ENCODE measurements at regions not wholly inside any gene's neighbourhood (a gene's known extent, or its start where the extent isn't known, plus 50 kb on each side); places are given as distances from the start of the nearest gene placed in this dataset.

GRCh38 chr2:234178330-234179030, 128.0 kb downstream of the SPP2 start:
- TF ChIP-seq, protein P1, sequence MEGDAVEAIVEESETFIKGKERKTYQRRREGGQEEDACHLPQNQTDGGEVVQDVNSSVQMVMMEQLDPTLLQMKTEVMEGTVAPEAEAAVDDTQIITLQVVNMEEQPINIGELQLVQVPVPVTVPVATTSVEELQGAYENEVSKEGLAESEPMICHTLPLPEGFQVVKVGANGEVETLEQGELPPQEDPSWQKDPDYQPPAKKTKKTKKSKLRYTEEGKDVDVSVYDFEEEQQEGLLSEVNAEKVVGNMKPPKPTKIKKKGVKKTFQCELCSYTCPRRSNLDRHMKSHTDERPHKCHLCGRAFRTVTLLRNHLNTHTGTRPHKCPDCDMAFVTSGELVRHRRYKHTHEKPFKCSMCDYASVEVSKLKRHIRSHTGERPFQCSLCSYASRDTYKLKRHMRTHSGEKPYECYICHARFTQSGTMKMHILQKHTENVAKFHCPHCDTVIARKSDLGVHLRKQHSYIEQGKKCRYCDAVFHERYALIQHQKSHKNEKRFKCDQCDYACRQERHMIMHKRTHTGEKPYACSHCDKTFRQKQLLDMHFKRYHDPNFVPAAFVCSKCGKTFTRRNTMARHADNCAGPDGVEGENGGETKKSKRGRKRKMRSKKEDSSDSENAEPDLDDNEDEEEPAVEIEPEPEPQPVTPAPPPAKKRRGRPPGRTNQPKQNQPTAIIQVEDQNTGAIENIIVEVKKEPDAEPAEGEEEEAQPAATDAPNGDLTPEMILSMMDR (conservative IDR thresholded peaks at IDR 0.05; ENCODE audit: low read length), result no peak
- no peak for TF ChIP-seq EZH2phosphoT487 (IDR thresholded peaks at IDR 0.05; ENCODE audit: borderline replicate concordance, low read depth, low read length)
